PFSK-1 (cell line): ENCODE measurements at regions not wholly inside any gene's neighbourhood (a gene's known extent, or its start where the extent isn't known, plus 50 kb on each side); places are given as distances from the start of the nearest gene placed in this dataset.

Source experiments
- SIN3A ChIP-seq: IDR thresholded peaks from 2 replicates; pipeline ENCODE4 v1.6.1; 2012; ENCODE audit warnings: mild to moderate bottlenecking, low read length, moderate library complexity, borderline replicate concordance; ENCODE audit not compliant: insufficient read depth
- TAF1 ChIP-seq: IDR thresholded peaks from 2 replicates; pipeline ENCODE4 v1.6.1; 2012; ENCODE audit warnings: low read length, control low read depth, borderline replicate concordance; ENCODE audit not compliant: insufficient read depth

DNA sequence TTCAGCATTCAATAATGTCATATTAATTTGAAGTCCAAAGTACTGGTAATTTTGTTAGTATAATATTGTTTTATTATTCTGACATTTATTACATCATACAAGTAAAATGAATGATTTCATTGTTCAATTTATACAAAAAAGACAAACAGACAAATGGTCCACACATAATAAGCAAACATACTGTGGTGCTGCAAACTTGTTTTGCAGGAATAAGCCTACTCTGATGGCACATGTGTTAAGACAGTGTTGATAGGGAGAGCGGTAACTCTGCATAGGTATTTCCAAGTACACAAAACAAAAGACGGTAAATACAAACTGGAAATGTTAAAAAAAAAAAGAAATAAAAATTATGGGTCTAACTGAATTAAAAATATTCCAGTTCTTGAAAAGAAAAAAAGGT lies 59.7 kb upstream of the DPYD start:
- TF ChIP-seq SIN3A (no peak), TAF1 (no peak)
